ENCODE measurements at regions not wholly inside any gene's neighbourhood (a gene's known extent, or its start where the extent isn't known, plus 50 kb on each side); places are given as distances from the start of the nearest gene placed in this dataset.

- TF ChIP-seq FOXM1 (IDR thresholded peaks at IDR 0.05; ENCODE audit: borderline replicate concordance) (no peak), TARDBP (IDR thresholded peaks at IDR 0.05) (no peak), CTBP1 (IDR thresholded peaks at IDR 0.05; ENCODE audit: borderline replicate concordance) (no peak), FOXK2 (IDR thresholded peaks at IDR 0.05) (no peak), NFRKB (IDR thresholded peaks at IDR 0.05) (no peak), LEF1 (IDR thresholded peaks at IDR 0.05; ENCODE audit: borderline replicate concordance) (no peak), SUZ12 (IDR thresholded peaks at IDR 0.05) (no peak), ELF4 (IDR thresholded peaks at IDR 0.05) (no peak), SP1 (IDR thresholded peaks at IDR 0.05) (no peak)
- TF ChIP-seq, protein P1, sequence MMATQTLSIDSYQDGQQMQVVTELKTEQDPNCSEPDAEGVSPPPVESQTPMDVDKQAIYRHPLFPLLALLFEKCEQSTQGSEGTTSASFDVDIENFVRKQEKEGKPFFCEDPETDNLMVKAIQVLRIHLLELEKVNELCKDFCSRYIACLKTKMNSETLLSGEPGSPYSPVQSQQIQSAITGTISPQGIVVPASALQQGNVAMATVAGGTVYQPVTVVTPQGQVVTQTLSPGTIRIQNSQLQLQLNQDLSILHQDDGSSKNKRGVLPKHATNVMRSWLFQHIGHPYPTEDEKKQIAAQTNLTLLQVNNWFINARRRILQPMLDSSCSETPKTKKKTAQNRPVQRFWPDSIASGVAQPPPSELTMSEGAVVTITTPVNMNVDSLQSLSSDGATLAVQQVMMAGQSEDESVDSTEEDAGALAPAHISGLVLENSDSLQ (IDR thresholded peaks at IDR 0.05) = no peak
Observed at GRCh38 chr3:147256739-147257138, 149.6 kb downstream of the ZIC4 start.

All from HEK293T (cell line).